ENCODE measurements at regions not wholly inside any gene's neighbourhood (a gene's known extent, or its start where the extent isn't known, plus 50 kb on each side); places are given as distances from the start of the nearest gene placed in this dataset.
"Not testable (repeated sequence)": the region's sequence is repeated elsewhere in the genome, so short reads cannot be mapped to it uniquely, and the experiment has no call there.

GRCh38 chr15:94848054-94848453 is 616.7 kb downstream of the MCTP2 start:
- Histone ChIP-seq H3K4me3 (ENCODE audit: low read length) (no peak overlapping the region), H3K4me1 (ENCODE audit: insufficient read depth, low read length) (no peaks in the 10 kb centered on the region), H3K9me3 (ENCODE audit: low read length) (no peaks in the 10 kb centered on the region), H3K27me3 (ENCODE audit: insufficient read depth, low read length) (peaks cover 3% of the 10 kb centered on the region), H3K36me3 (ENCODE audit: insufficient read depth, low read length) (no peaks in the 10 kb centered on the region), H2AFZ (ENCODE audit: low read depth, low read length) (no peak overlapping the region)

- H3K9me3 ChIP-seq (ENCODE audit: low read length) = no peaks in the 10 kb centered on the region
- H3K27me3 ChIP-seq (ENCODE audit: insufficient read depth, low read length) = no peaks in the 10 kb centered on the region
- no peaks in the 10 kb centered on the region for H3K36me3 ChIP-seq (ENCODE audit: insufficient read depth, low read length)
- no peak overlapping the region for H3K4me3 ChIP-seq (ENCODE audit: low read length)
- H3K4me1 ChIP-seq (ENCODE audit: insufficient read depth, low read length) = no peaks in the 10 kb centered on the region
- H2AFZ ChIP-seq (ENCODE audit: low read depth, low read length) = no peak overlapping the region
Observed at GRCh38 chr15:94855018-94855408, 623.7 kb downstream of the MCTP2 start.

- Histone ChIP-seq H3K9me3 (ENCODE audit: low read length) (no peaks in the 10 kb centered on the region), H3K4me1 (ENCODE audit: insufficient read depth, low read length) (no peaks in the 10 kb centered on the region), H3K4me3 (ENCODE audit: low read length) (no peak overlapping the region), H2AFZ (ENCODE audit: low read depth, low read length) (no peak overlapping the region), H3K36me3 (ENCODE audit: insufficient read depth, low read length) (no peaks in the 10 kb centered on the region), H3K27me3 (ENCODE audit: insufficient read depth, low read length) (no peaks in the 10 kb centered on the region)
Observed at GRCh38 chr15:94855409-94856266, 624.3 kb downstream of the MCTP2 start.

GRCh38 chr15:94856267-94856854 is 625.0 kb downstream of the MCTP2 start:
- Histone ChIP-seq H2AFZ (ENCODE audit: low read depth, low read length) (no peak overlapping the region), H3K4me1 (ENCODE audit: insufficient read depth, low read length) (no peaks in the 10 kb centered on the region), H3K36me3 (ENCODE audit: insufficient read depth, low read length) (no peaks in the 10 kb centered on the region), H3K27me3 (ENCODE audit: insufficient read depth, low read length) (no peaks in the 10 kb centered on the region), H3K4me3 (ENCODE audit: low read length) (no peak overlapping the region), H3K9me3 (ENCODE audit: low read length) (no peaks in the 10 kb centered on the region)

GRCh38 chr15:94857466-94857865 is 626.1 kb downstream of the MCTP2 start:
- Histone ChIP-seq H2AFZ (ENCODE audit: low read depth, low read length) (no peak overlapping the region), H3K27me3 (ENCODE audit: insufficient read depth, low read length) (no peaks in the 10 kb centered on the region), H3K9me3 (ENCODE audit: low read length) (no peaks in the 10 kb centered on the region), H3K4me3 (ENCODE audit: low read length) (no peak overlapping the region), H3K4me1 (ENCODE audit: insufficient read depth, low read length) (no peaks in the 10 kb centered on the region), H3K36me3 (ENCODE audit: insufficient read depth, low read length) (no peaks in the 10 kb centered on the region)

GRCh38 chr15:94858011-94858410 is 626.6 kb downstream of the MCTP2 start:
- Histone ChIP-seq H3K36me3 (ENCODE audit: insufficient read depth, low read length) (no peaks in the 10 kb centered on the region), H2AFZ (ENCODE audit: low read depth, low read length) (no peak overlapping the region), H3K9me3 (ENCODE audit: low read length) (no peaks in the 10 kb centered on the region), H3K4me3 (ENCODE audit: low read length) (no peak overlapping the region), H3K27me3 (ENCODE audit: insufficient read depth, low read length) (no peaks in the 10 kb centered on the region), H3K4me1 (ENCODE audit: insufficient read depth, low read length) (no peaks in the 10 kb centered on the region)

GRCh38 chr15:94858449-94858848 is 627.1 kb downstream of the MCTP2 start:
- Histone ChIP-seq H3K9me3 (ENCODE audit: low read length) (no peaks in the 10 kb centered on the region), H3K4me1 (ENCODE audit: insufficient read depth, low read length) (no peaks in the 10 kb centered on the region), H3K27me3 (ENCODE audit: insufficient read depth, low read length) (no peaks in the 10 kb centered on the region), H3K4me3 (ENCODE audit: low read length) (no peak overlapping the region), H3K36me3 (ENCODE audit: insufficient read depth, low read length) (no peaks in the 10 kb centered on the region), H2AFZ (ENCODE audit: low read depth, low read length) (no peak overlapping the region)

GRCh38 chr15:94858920-94859319 is 627.6 kb downstream of the MCTP2 start:
- Histone ChIP-seq H3K27me3 (ENCODE audit: insufficient read depth, low read length) (no peaks in the 10 kb centered on the region), H3K36me3 (ENCODE audit: insufficient read depth, low read length) (no peaks in the 10 kb centered on the region), H3K4me1 (ENCODE audit: insufficient read depth, low read length) (no peaks in the 10 kb centered on the region), H2AFZ (ENCODE audit: low read depth, low read length) (no peak overlapping the region), H3K9me3 (ENCODE audit: low read length) (no peaks in the 10 kb centered on the region), H3K4me3 (ENCODE audit: low read length) (no peak overlapping the region)

- H3K27me3 ChIP-seq (ENCODE audit: insufficient read depth, low read length) = no peaks in the 10 kb centered on the region
- no peak overlapping the region for H2AFZ ChIP-seq (ENCODE audit: low read depth, low read length)
- H3K4me1 ChIP-seq (ENCODE audit: insufficient read depth, low read length) = no peaks in the 10 kb centered on the region
- H3K9me3 ChIP-seq (ENCODE audit: low read length) = no peaks in the 10 kb centered on the region
- no peak overlapping the region for H3K4me3 ChIP-seq (ENCODE audit: low read length)
- no peaks in the 10 kb centered on the region for H3K36me3 ChIP-seq (ENCODE audit: insufficient read depth, low read length)
Observed at GRCh38 chr15:94864600-94864999, 633.2 kb downstream of the MCTP2 start.

GRCh38 chr15:94868265-94868664 is 636.9 kb downstream of the MCTP2 start:
- H2AFZ ChIP-seq (ENCODE audit: low read depth, low read length); H3K4me3 ChIP-seq (ENCODE audit: low read length); H3K9me3 ChIP-seq (ENCODE audit: low read length); H3K27me3 ChIP-seq (ENCODE audit: insufficient read depth, low read length); H3K36me3 ChIP-seq (ENCODE audit: insufficient read depth, low read length); H3K4me1 ChIP-seq (ENCODE audit: insufficient read depth, low read length): not testable (repeated sequence)

- Histone ChIP-seq H3K36me3 (ENCODE audit: insufficient read depth, low read length) (no peaks in the 10 kb centered on the region), H3K4me3 (ENCODE audit: low read length) (no peak overlapping the region), H3K4me1 (ENCODE audit: insufficient read depth, low read length) (no peaks in the 10 kb centered on the region), H3K27me3 (ENCODE audit: insufficient read depth, low read length) (no peaks in the 10 kb centered on the region), H2AFZ (ENCODE audit: low read depth, low read length) (no peak overlapping the region), H3K9me3 (ENCODE audit: low read length) (no peaks in the 10 kb centered on the region)
Observed at GRCh38 chr15:94875550-94875949, 644.2 kb downstream of the MCTP2 start.

GRCh38 chr15:94877833-94878232 is 646.5 kb downstream of the MCTP2 start:
- H2AFZ ChIP-seq (ENCODE audit: low read depth, low read length) = no peak overlapping the region
- H3K9me3 ChIP-seq (ENCODE audit: low read length) = no peaks in the 10 kb centered on the region
- no peaks in the 10 kb centered on the region for H3K4me1 ChIP-seq (ENCODE audit: insufficient read depth, low read length)
- no peaks in the 10 kb centered on the region for H3K36me3 ChIP-seq (ENCODE audit: insufficient read depth, low read length)
- H3K4me3 ChIP-seq (ENCODE audit: low read length) = no peak overlapping the region
- no peaks in the 10 kb centered on the region for H3K27me3 ChIP-seq (ENCODE audit: insufficient read depth, low read length)

- Histone ChIP-seq H2AFZ (ENCODE audit: low read depth, low read length) (no peak overlapping the region), H3K4me3 (ENCODE audit: low read length) (no peak overlapping the region), H3K4me1 (ENCODE audit: insufficient read depth, low read length) (no peaks in the 10 kb centered on the region), H3K27me3 (ENCODE audit: insufficient read depth, low read length) (no peaks in the 10 kb centered on the region), H3K9me3 (ENCODE audit: low read length) (no peaks in the 10 kb centered on the region), H3K36me3 (ENCODE audit: insufficient read depth, low read length) (no peaks in the 10 kb centered on the region)
Observed at GRCh38 chr15:94882071-94882712, 650.8 kb downstream of the MCTP2 start.

All from neuron (in vitro differentiated cells).